SU-DHL-6 (cell line): ENCODE measurements at regions not wholly inside any gene's neighbourhood (a gene's known extent, or its start where the extent isn't known, plus 50 kb on each side); places are given as distances from the start of the nearest gene placed in this dataset.

Experiments used
- H2AFZ ChIP-seq: fragments of 200-600 bp; sonication (generic); 2 replicates; pipeline ENCODE4 v1.6.1; 2014; ENCODE audit warnings: low read depth, mild to moderate bottlenecking, moderate library complexity, mixed read lengths, antibody characterized with exemption, low read length; ENCODE audit not compliant: severe bottlenecking
- H3F3A ChIP-seq: fragments of 200-600 bp; shearing (Covaris generic); 2 replicates; pipeline ENCODE4 v1.6.0; 2016; ENCODE audit warnings: antibody characterized with exemption, mild to moderate bottlenecking; ENCODE audit not compliant: insufficient read depth
- H3K27ac ChIP-seq: fragments of 200-600 bp; sonication (generic); 2 replicates; pipeline ENCODE4 v1.5.1; 2016; ENCODE audit warnings: low read depth, mild to moderate bottlenecking, low read length, moderate library complexity, mixed read lengths
- H3K27me3 ChIP-seq: fragments of 200-600 bp; sonication (generic), shearing (Covaris generic); 2 replicates; pipeline ENCODE4 v1.6.0; 2014; ENCODE audit warnings: mild to moderate bottlenecking, low read length
- H3K36me3 ChIP-seq: fragments of 200-600 bp; sonication (generic); 2 replicates; pipeline ENCODE4 v1.6.1; 2014; ENCODE audit warnings: mild to moderate bottlenecking, low read length, mixed read lengths
- H3K4me2 ChIP-seq: fragments of 300-600, 200-600 bp; shearing (Covaris generic), sonication (generic); 2 replicates; pipeline ENCODE4 v1.6.0; 2014; ENCODE audit warnings: low read length, low read depth, mild to moderate bottlenecking; ENCODE audit not compliant: poor library complexity, severe bottlenecking
- H3K4me3 ChIP-seq: fragments of 200-600 bp; sonication (generic); 2 replicates; pipeline ENCODE4 v1.5.1; 2014; ENCODE audit warnings: antibody characterized with exemption, low read length, mild to moderate bottlenecking, mixed read lengths; ENCODE audit not compliant: insufficient read depth, poor library complexity, severe bottlenecking
- H3K79me2 ChIP-seq: fragments of 200-600 bp; sonication (generic); 2 replicates; pipeline ENCODE4 v1.6.1; 2014; ENCODE audit warnings: mild to moderate bottlenecking, low read length, moderate library complexity; ENCODE audit not compliant: insufficient read depth
- H3K9ac ChIP-seq: fragments of 200-600 bp; sonication (generic); 2 replicates; pipeline ENCODE4 v1.7.0; 2014; ENCODE audit warnings: mild to moderate bottlenecking, low read length
- H3K9me2 ChIP-seq: fragments of 200-600 bp; sonication (generic); replicated peaks from 2 replicates; pipeline ENCODE4 v1.6.1; 2014; ENCODE audit warnings: low read length; ENCODE audit not compliant: insufficient read depth
- H3K9me3 ChIP-seq: fragments of 200-600 bp; sonication (generic); 2 replicates; pipeline ENCODE4 v1.6.1; 2014; ENCODE audit warnings: low read length, mixed read lengths; ENCODE audit not compliant: insufficient read depth
- H4K20me1 ChIP-seq: fragments of 200-600 bp; sonication (generic); 2 replicates; pipeline ENCODE4 v1.6.1; 2014; ENCODE audit warnings: low read depth, mild to moderate bottlenecking, antibody characterized with exemption, low read length, moderate library complexity, mixed read lengths
- EZH2phosphoT487 ChIP-seq: fragments of 200-600 bp; sonication (generic), shearing (Covaris generic); conservative IDR thresholded peaks from 2 replicates; pipeline ENCODE4 v1.6.1; 2018; ENCODE audit warnings: mild to moderate bottlenecking, antibody characterized with exemption, low read length, moderate library complexity, mixed read lengths
- TF ChIP-seq, protein P1 (sequence below): fragments of 200-600 bp; sonication (generic); IDR thresholded peaks from one replicate; pipeline ENCODE4 v1.5.1; 2017; ENCODE audit warnings: antibody characterized with exemption, mild to moderate bottlenecking, low read length, moderate library complexity; ENCODE audit not compliant: insufficient read depth, poor library complexity, severe bottlenecking

DNA sequence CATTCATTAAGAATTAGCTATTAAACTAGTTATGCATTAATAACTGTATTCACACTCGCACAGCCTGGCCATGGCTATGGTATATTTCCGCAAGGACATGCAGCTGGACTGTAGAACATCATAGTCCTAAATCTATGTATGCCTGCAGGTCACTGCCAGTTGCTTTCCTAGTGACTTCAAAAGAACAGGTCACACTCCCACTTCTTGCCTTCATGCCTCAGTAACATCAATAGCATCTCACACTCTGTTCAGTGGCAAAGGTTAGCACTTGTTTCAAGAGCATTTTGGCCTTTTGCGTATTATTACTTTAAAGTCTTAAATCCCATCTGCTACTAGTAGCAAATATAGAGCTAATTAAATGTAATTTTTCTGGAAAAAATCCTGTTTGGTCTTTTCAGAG, 131.4 kb upstream of the DCC start:
- TF ChIP-seq, protein P1, sequence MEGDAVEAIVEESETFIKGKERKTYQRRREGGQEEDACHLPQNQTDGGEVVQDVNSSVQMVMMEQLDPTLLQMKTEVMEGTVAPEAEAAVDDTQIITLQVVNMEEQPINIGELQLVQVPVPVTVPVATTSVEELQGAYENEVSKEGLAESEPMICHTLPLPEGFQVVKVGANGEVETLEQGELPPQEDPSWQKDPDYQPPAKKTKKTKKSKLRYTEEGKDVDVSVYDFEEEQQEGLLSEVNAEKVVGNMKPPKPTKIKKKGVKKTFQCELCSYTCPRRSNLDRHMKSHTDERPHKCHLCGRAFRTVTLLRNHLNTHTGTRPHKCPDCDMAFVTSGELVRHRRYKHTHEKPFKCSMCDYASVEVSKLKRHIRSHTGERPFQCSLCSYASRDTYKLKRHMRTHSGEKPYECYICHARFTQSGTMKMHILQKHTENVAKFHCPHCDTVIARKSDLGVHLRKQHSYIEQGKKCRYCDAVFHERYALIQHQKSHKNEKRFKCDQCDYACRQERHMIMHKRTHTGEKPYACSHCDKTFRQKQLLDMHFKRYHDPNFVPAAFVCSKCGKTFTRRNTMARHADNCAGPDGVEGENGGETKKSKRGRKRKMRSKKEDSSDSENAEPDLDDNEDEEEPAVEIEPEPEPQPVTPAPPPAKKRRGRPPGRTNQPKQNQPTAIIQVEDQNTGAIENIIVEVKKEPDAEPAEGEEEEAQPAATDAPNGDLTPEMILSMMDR: no peak
- no peak for TF ChIP-seq EZH2phosphoT487
- Histone ChIP-seq H4K20me1 (no peaks in the 10 kb centered on the region), H3K27me3 (no peaks in the 10 kb centered on the region), H3K36me3 (no peaks in the 10 kb centered on the region), H3K4me3 (no peak overlapping the region), H3F3A (no peaks in the 10 kb centered on the region), H2AFZ (no peak overlapping the region), H3K4me2 (no peak overlapping the region), H3K27ac (no peak overlapping the region), H3K9ac (no peak overlapping the region), H3K9me3 (no peaks in the 10 kb centered on the region), H3K79me2 (no peaks in the 10 kb centered on the region), H3K9me2 (no peaks in the 10 kb centered on the region)

DNA sequence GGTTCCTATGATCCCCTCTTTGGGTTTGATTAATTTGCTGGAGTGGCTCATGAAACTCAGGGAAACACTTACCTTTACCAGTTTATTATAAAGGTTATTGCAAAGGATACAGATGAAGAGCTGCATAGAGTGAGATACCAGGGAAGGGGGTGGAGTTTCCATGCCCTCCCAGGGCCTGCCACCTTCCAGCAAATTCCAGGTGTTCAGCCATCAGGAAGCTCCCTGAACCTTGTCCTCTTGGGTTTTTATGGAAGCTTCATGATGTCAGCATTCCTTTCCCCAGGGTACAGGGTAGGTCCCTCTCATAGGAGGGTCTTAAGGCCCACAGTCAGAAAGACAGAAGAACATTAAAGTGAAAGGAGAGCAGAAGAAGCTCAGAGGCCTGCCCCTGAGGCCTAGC, 123.9 kb upstream of the DCC start:
- Histone ChIP-seq H3K36me3 (no peaks in the 10 kb centered on the region), H3K9ac (no peak overlapping the region), H3K4me3 (no peak overlapping the region), H3F3A (no peaks in the 10 kb centered on the region), H3K9me3 (no peaks in the 10 kb centered on the region), H3K27me3 (no peaks in the 10 kb centered on the region), H3K9me2 (no peaks in the 10 kb centered on the region), H2AFZ (no peak overlapping the region), H3K79me2 (no peaks in the 10 kb centered on the region), H4K20me1 (no peaks in the 10 kb centered on the region), H3K27ac (no peak overlapping the region), H3K4me2 (no peak overlapping the region)
- no peak for TF ChIP-seq EZH2phosphoT487
- TF ChIP-seq, protein P1: no peak

DNA sequence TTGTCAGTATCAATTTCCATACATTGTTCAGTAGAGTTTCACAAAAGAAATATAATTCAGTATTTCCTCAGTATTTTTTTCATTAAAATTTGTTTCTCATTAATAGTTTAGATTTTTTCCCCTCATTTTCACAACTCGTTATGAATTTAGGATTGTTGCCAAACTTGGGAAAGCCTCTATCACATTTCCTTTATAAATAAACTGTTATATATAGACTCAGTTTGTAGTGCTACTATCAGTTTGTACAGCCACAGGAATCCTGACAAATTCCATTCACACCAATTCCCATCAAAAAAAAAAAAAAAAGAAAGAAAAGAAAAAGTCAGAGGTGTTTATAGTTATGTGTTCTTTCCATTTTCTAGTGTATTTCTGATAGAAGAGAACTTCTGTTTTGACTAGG, 123.3 kb upstream of the DCC start:
- Histone ChIP-seq H3F3A (no peaks in the 10 kb centered on the region), H3K27ac (no peak overlapping the region), H3K79me2 (no peaks in the 10 kb centered on the region), H3K4me3 (no peak overlapping the region), H3K36me3 (no peaks in the 10 kb centered on the region), H3K9ac (no peak overlapping the region), H4K20me1 (no peaks in the 10 kb centered on the region), H3K9me3 (no peaks in the 10 kb centered on the region), H2AFZ (no peak overlapping the region), H3K27me3 (no peaks in the 10 kb centered on the region), H3K9me2 (no peaks in the 10 kb centered on the region), H3K4me2 (no peak overlapping the region)
- TF ChIP-seq, protein P1: no peak
- no peak for TF ChIP-seq EZH2phosphoT487

DNA sequence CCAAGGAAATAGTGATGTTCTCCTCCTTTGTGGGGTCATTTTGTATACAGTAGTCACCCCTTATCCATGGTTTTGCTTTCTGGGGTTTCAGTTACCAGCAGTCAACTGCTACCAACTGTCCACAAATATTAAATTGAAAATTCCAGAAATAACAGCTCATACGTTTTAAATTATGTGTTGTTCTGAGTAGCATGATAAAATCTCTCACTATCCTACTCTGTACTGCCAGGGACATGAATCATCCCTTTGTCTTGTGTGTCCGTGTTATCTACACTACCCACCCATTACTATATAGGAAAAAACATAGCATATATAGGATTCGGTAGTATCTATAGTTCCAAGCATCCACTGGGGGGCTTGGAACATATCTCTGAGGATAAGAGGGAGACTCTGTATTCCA, 120.9 kb upstream of the DCC start:
- H3K79me2 ChIP-seq: no peaks in the 10 kb centered on the region
- H4K20me1 ChIP-seq: no peaks in the 10 kb centered on the region
- no peak overlapping the region for H2AFZ ChIP-seq
- no peak overlapping the region for H3K4me2 ChIP-seq
- no peaks in the 10 kb centered on the region for H3K27me3 ChIP-seq
- no peaks in the 10 kb centered on the region for H3K9me2 ChIP-seq
- H3F3A ChIP-seq: no peaks in the 10 kb centered on the region
- no peaks in the 10 kb centered on the region for H3K36me3 ChIP-seq
- TF ChIP-seq EZH2phosphoT487: no peak
- TF ChIP-seq, protein P1: no peak
- no peak overlapping the region for H3K9ac ChIP-seq
- H3K4me3 ChIP-seq: no peak overlapping the region
- H3K27ac ChIP-seq: no peak overlapping the region
- no peaks in the 10 kb centered on the region for H3K9me3 ChIP-seq
